GM12874 (cell line): ENCODE measurements at regions not wholly inside any gene's neighbourhood (a gene's known extent, or its start where the extent isn't known, plus 50 kb on each side); places are given as distances from the start of the nearest gene placed in this dataset.

Source experiments
- TF ChIP-seq, protein P1 (sequence below): IDR thresholded peaks from 2 replicates; pipeline ENCODE4 v1.5.1; 2011; ENCODE audit warnings: low read depth, mild to moderate bottlenecking, control low read depth, low read length, moderate library complexity; ENCODE audit not compliant: insufficient read depth

DNA sequence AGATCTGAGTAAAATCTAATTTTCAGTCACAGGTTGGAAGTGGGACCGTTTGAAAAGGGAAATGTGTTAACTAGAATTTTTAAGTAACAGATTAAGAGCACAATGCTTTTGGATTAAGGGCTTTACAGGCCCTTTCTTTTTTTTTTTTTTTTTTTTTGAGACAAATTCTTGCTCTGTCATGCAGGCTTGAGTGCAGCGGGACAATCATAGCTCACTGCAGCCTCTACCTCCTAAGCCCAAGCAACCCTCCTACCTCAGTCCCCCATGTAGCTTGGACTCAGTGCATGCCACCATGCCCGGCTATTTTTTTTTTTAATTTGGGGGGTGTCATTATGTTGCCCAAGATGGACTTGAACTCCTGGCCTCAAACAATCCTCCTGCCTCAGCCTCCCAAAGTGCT, 363.7 kb downstream of the LIG4 start:
- TF ChIP-seq, protein P1, sequence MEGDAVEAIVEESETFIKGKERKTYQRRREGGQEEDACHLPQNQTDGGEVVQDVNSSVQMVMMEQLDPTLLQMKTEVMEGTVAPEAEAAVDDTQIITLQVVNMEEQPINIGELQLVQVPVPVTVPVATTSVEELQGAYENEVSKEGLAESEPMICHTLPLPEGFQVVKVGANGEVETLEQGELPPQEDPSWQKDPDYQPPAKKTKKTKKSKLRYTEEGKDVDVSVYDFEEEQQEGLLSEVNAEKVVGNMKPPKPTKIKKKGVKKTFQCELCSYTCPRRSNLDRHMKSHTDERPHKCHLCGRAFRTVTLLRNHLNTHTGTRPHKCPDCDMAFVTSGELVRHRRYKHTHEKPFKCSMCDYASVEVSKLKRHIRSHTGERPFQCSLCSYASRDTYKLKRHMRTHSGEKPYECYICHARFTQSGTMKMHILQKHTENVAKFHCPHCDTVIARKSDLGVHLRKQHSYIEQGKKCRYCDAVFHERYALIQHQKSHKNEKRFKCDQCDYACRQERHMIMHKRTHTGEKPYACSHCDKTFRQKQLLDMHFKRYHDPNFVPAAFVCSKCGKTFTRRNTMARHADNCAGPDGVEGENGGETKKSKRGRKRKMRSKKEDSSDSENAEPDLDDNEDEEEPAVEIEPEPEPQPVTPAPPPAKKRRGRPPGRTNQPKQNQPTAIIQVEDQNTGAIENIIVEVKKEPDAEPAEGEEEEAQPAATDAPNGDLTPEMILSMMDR = no peak

DNA sequence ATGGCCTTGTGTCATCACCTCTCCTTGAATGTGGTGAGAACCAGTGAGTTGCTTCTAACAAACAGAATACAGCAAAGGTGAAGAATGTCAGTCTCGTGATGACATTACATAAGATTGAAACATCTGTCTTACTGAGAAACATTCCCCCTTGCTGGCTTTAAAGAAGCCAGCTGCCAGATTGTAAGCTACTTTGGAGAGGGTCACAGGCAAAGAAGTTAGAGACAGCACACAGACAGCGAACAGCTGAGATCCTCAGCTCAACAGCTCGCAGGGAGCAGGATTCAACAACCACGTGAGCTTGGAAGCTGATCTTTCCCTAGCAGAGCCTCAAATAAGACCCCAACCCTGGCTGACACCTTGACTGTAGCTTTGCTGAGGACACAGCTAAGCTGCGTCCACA, 367.9 kb downstream of the LIG4 start:
- TF ChIP-seq, protein P1 = no peak

DNA sequence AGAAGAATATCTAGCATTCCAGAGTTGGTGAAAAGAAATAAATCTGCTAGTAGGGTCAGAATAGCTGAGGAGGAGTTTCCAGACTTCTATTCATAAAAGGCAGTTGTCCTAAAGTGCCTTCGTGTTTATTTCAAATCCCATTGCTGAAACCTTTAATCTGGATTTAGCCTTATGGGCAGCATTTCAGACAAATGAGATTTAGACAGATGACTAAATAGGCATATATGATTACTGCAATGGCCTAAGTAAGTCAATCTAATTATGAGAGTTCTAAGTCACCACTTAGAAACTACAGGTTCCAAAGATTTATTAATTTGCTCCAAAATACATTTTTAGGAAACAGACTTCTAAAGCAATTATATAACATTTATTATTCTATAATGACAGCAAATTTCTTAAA, 368.7 kb downstream of the LIG4 start:
- TF ChIP-seq, protein P1 = no peak

DNA sequence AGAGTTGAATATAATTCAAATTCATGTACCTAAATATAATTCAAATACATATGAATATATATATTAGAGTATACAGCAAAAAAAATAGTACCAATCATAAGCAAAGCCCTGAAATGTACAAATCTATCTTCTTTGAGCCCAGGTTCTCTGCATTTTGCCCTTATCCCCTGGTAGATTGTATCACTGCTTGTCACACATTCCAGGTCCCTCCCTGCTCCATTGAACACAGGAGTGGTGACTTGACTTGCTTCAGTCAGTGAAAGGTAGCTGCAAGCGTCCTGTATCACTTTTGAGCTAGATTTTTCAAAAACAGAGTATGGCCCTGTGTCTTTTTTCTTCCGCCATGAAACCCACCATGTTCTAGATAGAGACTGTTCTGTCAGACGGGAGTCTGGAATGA, 369.4 kb downstream of the LIG4 start:
- TF ChIP-seq, protein P1 = no peak

DNA sequence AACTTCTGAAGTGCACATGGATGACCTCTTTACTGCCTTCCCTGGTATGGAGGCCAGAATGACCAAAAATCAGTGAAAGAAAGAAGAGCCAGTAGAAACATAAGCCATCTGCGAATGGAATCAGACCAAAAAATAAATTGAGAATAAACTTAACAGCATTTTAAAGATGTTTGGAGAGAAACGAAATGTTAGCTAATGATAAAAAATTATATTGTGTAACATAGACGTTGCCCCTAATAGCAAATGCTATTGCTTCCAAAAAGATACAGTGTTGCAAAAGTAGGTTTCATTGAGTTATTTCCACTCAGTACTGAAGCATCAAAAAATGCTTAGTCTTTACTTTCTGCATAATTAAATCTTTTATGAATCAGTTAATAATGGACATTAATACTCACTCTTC, 371.7 kb downstream of the LIG4 start:
- TF ChIP-seq, protein P1 = no peak

DNA sequence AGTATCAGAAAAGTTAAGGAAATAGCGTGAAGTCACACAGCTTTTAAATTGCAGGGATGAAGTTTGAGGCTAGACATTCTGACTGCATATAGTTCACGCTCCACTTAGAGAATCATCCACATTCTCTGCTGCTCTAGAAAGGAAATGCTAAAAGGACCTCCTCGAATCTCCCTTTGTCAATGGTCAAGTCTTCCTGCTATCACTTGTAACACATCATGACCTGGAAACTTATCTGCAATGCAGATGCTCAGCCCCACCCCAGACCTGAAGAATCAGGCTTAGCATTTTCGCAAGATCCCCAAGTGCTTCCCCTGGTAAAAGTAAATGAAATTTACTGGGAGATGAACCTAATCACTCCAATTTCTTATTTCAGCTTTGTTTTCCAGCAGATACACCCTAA, 372.1 kb downstream of the LIG4 start:
- TF ChIP-seq, protein P1 = no peak

DNA sequence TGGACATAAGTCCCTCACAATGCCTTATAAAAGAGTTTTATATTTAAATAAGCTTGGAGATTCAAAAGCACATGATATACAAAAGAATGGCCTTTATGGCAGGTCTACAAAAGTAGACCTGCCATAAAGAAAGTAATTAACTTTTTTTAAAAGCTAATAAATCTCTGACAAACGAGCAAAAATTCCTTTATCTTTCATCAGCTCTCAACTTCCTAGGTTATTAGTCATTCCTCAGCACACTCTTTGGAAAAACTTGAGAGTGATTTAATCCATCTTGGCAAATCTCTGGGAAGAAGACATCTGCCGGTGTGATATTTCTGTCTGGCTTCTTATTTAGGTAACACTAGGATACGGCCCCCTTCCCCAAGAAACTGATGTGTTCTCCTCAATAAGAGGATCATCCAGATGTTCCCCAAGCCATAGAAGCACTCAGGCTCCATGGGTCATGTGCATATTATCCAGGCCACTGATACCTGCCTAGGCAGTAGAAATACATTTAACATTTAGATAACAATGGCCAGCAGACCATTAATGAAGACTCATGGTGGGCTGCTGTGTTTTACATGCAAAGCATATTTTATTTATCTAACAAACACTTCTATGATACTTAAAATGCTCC, 372.7 kb downstream of the LIG4 start:
- TF ChIP-seq, protein P1 = no peak

DNA sequence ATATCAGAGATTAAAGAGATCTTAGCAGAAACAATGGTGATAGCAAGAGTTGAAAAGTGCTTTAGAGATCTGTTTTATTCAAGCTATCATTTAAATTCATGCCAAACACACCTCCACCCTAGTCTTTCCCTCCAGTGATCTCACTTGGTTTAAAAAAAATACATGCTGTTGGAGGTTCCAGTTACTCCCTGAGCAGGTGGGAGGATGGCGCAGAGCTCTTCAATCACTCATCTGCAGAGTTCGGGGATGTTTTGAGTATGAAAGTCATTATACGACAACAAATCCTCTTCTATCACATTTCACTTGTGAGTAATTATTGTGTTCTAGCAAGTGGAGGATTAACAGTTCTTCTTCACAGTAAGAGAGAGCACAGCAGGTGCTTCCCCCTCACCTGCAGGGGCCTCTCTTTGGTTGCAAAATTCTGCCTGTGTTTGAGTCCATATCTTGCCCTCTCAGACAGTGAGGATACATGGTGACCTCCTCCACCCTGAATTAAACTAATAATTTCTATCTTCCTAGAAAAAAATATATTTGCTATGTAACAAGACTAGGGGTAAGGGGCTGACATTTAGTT, 376.7 kb downstream of the LIG4 start:
- TF ChIP-seq, protein P1 = no peak
